Skeletal muscle tissue (tissue), 3 donors: ENCODE measurements at regions not wholly inside any gene's neighbourhood (a gene's known extent, or its start where the extent isn't known, plus 50 kb on each side); places are given as distances from the start of the nearest gene placed in this dataset.

Experiments used
- H3K27ac ChIP-seq: one replicate; pipeline ENCODE4 v1.7.0; 2013; ENCODE audit warnings: mild to moderate bottlenecking, low read depth, low read length, inconsistent platforms
- H3K27me3 ChIP-seq, 3 donors: one replicate each; pipeline ENCODE4 v1.7.0; 2013; ENCODE audit warnings: low read length in 3 of 3; ENCODE audit not compliant: control insufficient read depth in 3 of 3, insufficient read depth in 3 of 3
- H3K36me3 ChIP-seq, 3 donors: one replicate each; pipeline ENCODE4 v1.7.0; 2013; ENCODE audit warnings: low read length in 3 of 3; ENCODE audit not compliant: control insufficient read depth in 3 of 3, insufficient read depth in 3 of 3
- H3K4me1 ChIP-seq, 3 donors: one replicate each; pipeline ENCODE4 v1.7.0; 2013; ENCODE audit warnings: low read length in 3 of 3, mild to moderate bottlenecking in 3 of 3; ENCODE audit not compliant: control insufficient read depth in 3 of 3, insufficient read depth in 3 of 3
- H3K4me3 ChIP-seq, 3 donors: one replicate each; pipeline ENCODE4 v1.7.0; 2013; ENCODE audit warnings: low read length in 3 of 3
- H3K9ac ChIP-seq, 3 donors: one replicate each; pipeline ENCODE4 v1.7.0; 2013; ENCODE audit warnings: low read length in 3 of 3, mild to moderate bottlenecking in 3 of 3, moderate library complexity in 2 of 3, low read depth in 1 of 3
- H3K9me3 ChIP-seq, 3 donors: one replicate each; pipeline ENCODE4 v1.7.0; 2013; ENCODE audit warnings: low read length in 3 of 3; ENCODE audit not compliant: control insufficient read depth in 3 of 3
- donor health status: Osteomylitis.

DNA sequence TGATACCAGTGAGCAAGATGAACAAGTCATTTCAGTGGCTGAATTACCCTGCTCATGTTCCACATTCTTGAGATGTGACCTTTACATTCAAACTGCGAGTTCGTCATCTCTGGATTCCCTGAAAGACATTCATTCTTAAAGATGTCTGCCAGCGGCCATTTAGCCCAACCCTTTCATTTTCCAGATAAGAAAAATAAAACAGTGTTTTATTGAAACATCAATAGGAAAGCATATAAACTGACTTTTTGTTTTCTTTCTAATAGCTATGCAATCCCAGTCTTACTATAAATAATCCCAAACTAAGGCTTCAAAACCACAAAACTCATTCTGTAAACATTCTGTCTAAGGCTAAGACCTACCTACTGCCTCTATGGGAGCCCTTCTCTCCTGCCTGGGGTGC, 134.0 kb downstream of the SAMD5 start:
- Histone ChIP-seq H3K36me3 (no peaks in the 10 kb centered on the region), H3K4me1 (no peaks in the 10 kb centered on the region), H3K27ac (no peak overlapping the region), H3K4me3 (no peak overlapping the region), H3K9me3 (no peaks in the 10 kb centered on the region), H3K9ac (no peak overlapping the region), H3K27me3 (peaks cover 0 to 2% (median 0%) of the 10 kb centered on the region in 3 donors)

DNA sequence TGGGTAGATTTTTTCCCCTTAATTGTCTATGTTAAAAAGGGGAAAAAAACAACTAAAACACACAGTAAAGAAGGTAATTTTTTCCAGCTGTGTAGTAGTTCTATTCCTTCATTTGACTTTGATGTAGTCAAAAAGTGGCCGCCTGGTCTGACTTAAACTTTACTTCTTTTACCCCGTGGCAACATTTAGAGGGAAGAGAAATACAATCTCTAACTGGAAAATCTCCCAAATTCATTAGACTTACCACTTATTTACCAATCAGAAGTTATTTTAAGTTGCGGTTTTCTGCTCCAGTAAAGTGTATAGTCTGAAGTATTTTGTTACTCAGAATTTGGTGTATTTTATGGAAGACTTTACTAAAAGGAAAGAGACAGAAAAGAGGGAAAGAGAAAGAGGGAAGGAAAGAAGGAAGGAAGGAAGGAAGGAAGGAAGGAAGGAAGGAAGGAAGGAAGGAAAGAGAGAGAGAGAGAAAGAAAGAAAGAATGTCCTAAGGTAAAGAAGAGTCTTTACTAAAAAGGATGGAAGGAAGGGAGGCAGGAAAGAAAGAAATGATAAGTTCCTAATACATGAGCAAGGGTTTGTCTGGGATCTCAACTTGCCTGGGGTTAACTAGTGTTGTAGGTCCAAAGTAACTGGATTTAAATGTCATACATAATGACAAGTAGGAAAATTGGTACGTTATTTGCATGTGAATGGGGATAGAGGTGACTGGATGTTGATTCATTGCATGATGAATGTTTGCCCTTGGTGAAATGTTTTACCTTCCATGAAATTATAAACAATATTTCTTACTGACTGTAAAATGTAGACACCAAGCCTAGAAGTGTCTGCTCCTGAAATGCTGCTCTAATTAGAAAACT, 135.1 kb downstream of the SAMD5 start:
- no peak overlapping the region for H3K9ac ChIP-seq
- H3K9me3 ChIP-seq = no peaks in the 10 kb centered on the region
- H3K27ac ChIP-seq = no peak overlapping the region
- H3K27me3 ChIP-seq = peaks cover 0 to 2% (median 0%) of the 10 kb centered on the region in 3 donors
- no peaks in the 10 kb centered on the region for H3K4me1 ChIP-seq
- no peaks in the 10 kb centered on the region for H3K36me3 ChIP-seq
- H3K4me3 ChIP-seq = no peak overlapping the region

DNA sequence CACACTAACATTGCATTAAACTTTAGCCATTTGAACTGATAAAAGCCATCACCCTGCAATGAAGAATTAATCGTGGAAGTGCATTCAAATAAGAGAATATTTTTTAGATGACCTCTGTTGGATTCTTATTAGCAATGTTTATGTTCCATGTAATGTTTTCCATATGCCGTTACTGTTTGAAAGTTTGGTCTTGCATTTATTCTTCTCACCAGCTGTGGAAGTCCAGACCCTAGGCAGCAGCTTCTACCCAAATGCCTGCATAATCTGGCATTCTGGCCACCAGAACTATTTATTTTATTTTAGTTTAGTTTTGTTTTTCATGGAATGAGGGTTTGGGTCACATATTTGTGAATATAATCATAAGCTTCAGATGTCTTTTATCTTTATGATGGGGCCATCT, 140.4 kb downstream of the SAMD5 start:
- Histone ChIP-seq H3K4me3 (no peak overlapping the region), H3K27ac (no peak overlapping the region), H3K4me1 (no peaks in the 10 kb centered on the region), H3K36me3 (no peaks in the 10 kb centered on the region), H3K9ac (no peak overlapping the region), H3K9me3 (no peaks in the 10 kb centered on the region), H3K27me3 (no peaks in the 10 kb centered on the region)

DNA sequence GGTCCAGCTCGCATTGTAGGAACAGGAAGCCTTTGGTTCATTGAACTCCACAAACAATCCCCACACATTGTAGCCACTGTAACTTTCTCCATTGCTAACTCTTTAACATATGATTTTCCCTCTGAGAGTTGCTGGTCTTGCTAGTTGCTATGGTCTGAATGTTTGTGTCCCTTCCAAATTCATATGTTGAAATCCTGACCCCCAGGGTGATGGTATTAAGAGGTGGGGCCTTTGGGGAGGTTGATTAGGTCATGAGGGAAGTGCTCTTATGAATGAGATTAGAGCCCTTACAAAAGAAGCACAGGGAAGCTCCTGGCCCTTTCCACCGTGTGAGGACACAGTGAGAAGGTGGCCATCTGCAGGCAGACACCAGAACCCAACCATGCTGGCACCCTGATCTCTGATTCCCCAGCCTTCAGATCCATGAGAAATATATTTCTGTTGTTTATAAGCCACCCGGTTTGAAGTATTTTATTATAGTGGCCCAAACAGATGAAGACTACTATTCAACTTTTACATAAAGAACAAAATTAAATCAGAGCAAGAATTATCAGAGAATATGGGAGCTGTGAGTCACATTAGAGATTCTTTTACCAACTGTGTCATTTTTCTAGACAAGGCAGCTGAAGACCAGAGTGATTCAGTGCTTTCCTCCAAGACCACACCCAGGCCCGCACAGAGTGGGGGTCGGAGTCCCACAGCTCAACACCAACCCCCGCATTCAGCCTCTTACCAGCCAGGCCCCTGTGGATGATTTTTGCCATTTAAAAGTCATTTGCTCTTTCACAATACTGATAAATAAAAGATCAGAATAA, 143.0 kb downstream of the SAMD5 start:
- H3K36me3 ChIP-seq = no peaks in the 10 kb centered on the region
- H3K9me3 ChIP-seq = no peaks in the 10 kb centered on the region
- no peak overlapping the region for H3K9ac ChIP-seq
- no peaks in the 10 kb centered on the region for H3K27me3 ChIP-seq
- H3K4me1 ChIP-seq = no peaks in the 10 kb centered on the region
- no peak overlapping the region for H3K27ac ChIP-seq
- no peak overlapping the region for H3K4me3 ChIP-seq

DNA sequence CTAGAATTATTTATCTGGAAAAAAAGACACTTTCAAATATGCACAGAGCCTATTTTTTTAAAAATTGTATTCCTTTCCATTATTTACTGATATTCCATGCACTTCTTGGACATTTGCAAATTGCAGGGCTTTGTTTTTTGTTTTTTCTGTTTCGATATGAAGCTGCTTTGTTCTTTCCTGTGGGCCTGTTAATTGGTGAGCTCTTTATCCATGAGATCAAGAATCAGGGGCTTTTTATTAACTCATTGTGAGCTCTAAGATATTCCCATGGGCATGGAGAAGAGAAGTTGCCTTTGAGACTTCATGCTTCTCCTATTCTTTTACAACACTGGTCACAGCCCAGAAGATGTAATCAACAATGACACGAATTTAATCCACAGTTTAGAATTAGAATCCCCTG, 145.1 kb downstream of the SAMD5 start:
- Histone ChIP-seq H3K27ac (no peak overlapping the region), H3K9me3 (no peaks in the 10 kb centered on the region), H3K27me3 (no peaks in the 10 kb centered on the region), H3K9ac (no peak overlapping the region), H3K4me3 (no peak overlapping the region), H3K36me3 (no peaks in the 10 kb centered on the region), H3K4me1 (no peaks in the 10 kb centered on the region)

DNA sequence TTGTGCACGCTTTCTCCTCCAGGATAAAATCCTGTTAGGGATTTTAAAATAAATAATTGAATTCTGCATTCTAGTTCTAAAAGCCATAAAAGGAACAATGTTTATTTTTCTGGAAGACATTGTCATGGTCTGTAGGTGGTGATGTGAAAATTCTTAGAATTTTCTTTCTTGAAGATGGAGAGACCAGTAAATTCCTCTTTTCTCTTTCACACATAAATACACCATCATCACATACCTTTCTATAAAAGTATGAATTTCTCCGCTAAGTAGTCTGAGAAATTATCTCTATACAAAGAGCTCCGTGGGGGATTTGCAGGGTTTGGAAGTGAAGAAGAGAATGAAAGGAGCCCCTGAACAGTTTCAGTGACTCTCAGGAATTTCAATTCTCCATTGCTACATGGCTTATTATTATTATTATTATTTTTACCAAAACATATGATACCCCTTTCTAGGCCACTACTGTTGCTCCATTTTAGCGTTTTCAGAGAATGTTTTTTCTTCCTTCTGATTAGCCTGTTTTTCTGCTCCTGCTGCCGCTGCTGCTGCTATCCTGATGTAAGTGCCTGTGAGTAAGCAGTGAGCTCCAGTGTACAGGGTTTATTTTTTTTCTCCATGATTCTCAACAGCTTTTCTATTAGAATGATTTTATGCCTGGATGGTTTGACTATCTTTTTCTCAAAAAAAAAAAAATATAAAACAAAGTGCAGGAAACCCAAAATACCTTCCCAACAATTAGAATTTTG, 145.8 kb downstream of the SAMD5 start:
- Histone ChIP-seq H3K4me1 (no peaks in the 10 kb centered on the region), H3K9me3 (no peaks in the 10 kb centered on the region), H3K36me3 (no peaks in the 10 kb centered on the region), H3K27me3 (no peaks in the 10 kb centered on the region), H3K27ac (no peak overlapping the region), H3K4me3 (no peak overlapping the region), H3K9ac (no peak overlapping the region)

DNA sequence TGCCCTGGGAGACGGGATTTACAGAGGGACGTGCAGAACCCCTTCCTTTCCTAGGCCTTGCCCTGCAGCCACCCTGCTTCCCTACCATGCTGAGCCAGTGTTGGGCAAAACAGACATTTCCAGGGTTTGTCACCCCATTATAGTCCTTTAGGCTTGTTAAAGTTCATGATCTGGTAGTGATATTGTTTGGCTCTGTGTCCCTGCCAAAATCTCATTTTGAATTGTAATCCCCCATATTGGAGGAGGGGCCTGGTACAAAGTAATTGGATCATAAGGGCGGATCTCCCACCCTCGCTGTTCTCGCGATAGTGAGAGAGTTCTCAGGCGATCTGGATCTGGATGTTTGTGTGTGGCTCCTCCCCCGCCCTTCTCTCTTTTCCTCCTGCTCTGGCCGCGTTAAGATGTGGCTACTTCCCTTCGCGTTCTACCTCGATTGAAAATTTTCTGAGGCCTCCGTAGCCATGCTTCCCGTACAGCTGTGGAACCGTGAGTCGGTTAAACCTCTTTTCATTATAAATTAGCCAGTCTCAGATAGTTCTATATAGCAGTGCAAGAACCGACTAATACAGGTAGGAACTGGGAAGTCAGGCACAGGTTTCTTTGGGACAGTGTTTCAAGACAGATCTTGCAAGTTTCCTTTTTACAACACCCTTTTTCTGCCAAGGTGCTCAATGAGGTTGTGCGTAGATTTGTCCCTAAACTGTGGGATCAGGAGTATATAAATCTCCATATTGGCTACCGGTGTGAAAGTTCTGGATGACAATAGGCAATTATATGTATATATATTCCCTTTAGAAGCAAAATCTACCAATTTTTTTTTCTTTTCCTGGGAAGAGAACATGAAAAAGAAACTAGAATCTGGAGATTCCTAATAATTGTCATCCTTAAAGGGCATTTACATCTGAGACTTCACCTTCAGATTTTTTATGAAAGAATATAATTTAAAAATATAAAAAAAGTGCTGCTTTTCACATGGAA, 152.1 kb downstream of the SAMD5 start:
- Histone ChIP-seq H3K36me3 (no peaks in the 10 kb centered on the region), H3K27ac (no peak overlapping the region), H3K9ac (no peak overlapping the region), H3K27me3 (no peaks in the 10 kb centered on the region), H3K4me1 (no peaks in the 10 kb centered on the region), H3K9me3 (no peaks in the 10 kb centered on the region), H3K4me3 (no peak overlapping the region)

DNA sequence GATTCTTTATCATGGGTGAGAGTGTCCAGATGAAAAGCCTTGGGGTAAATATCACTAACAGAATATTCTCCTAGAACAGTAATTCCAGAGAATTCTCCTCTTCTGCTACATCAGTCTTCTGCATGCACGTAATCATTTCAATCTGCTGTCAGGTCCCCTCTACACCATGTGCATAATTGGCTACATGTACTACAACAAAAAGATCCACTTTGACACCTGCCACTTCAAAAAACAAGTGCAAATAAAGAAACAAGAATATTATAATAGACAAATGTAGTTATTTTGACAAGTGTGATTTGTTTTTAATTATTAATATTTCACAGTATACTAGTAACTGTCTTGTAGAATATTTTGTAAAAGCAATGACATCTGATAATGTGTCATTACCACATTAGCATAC, 154.2 kb downstream of the SAMD5 start:
- Histone ChIP-seq H3K9me3 (no peaks in the 10 kb centered on the region), H3K4me1 (no peaks in the 10 kb centered on the region), H3K27me3 (no peaks in the 10 kb centered on the region), H3K9ac (no peak overlapping the region), H3K4me3 (no peak overlapping the region), H3K27ac (no peak overlapping the region), H3K36me3 (no peaks in the 10 kb centered on the region)

DNA sequence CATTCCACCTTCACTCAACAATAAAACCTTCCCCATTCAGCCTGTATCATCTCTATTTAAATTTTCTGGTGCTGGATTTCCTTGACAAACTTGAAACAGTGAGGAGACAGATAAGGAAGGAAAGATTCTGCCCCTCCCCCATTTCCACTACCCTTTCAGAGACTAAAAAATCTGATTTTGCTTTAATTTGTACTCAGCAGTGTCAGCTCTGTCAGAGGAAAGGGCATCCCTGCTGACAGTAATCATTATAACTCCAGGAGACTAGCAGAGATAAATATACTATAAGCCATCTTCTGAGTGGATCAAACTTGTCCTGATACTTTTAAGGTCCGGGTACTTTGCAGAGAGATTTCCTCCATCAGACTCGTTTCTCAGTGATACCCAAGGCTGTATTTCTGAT, 155.6 kb downstream of the SAMD5 start:
- Histone ChIP-seq H3K36me3 (no peaks in the 10 kb centered on the region), H3K27me3 (no peaks in the 10 kb centered on the region), H3K4me3 (no peak overlapping the region)

More for the DNA sequence above, 155.6 kb downstream of the SAMD5 start:
- Histone ChIP-seq H3K9me3 (no peaks in the 10 kb centered on the region), H3K27ac (no peak overlapping the region), H3K9ac (no peak overlapping the region), H3K4me1 (no peaks in the 10 kb centered on the region)
